H9 (cell line): ENCODE measurements at regions not wholly inside any gene's neighbourhood (a gene's known extent, or its start where the extent isn't known, plus 50 kb on each side); places are given as distances from the start of the nearest gene placed in this dataset.

Source experiments
- DNase-seq: peaks from one replicate; pipeline ENCODE4 v3.0.0-alpha.2; 2017
- H2AFZ ChIP-seq: one replicate; pipeline ENCODE4 v1.6.1; 2013; ENCODE audit warnings: mild to moderate bottlenecking, low read length, control low read depth, moderate library complexity
- H2AK5ac ChIP-seq: 2 replicates; pipeline ENCODE4 v1.6.1; 2013; ENCODE audit warnings: low read length, control low read depth, mixed read lengths; ENCODE audit not compliant: insufficient read length
- H2BK120ac ChIP-seq: one replicate; pipeline ENCODE4 v1.6.1; 2013; ENCODE audit warnings: low read depth, mild to moderate bottlenecking, low read length, control low read depth, inconsistent platforms; ENCODE audit not compliant: poor library complexity, severe bottlenecking
- H2BK12ac ChIP-seq: 2 replicates; pipeline ENCODE4 v1.6.1; 2013; ENCODE audit warnings: low read length, control low read depth, mixed read lengths, low read depth; ENCODE audit not compliant: insufficient read length
- H2BK15ac ChIP-seq: 2 replicates; pipeline ENCODE4 v1.6.1; 2013; ENCODE audit warnings: low read depth, low read length, control low read depth
- H2BK20ac ChIP-seq: one replicate; pipeline ENCODE4 v1.6.1; 2013; ENCODE audit warnings: low read depth, mild to moderate bottlenecking, low read length, control low read depth, inconsistent platforms; ENCODE audit not compliant: poor library complexity, severe bottlenecking
- H2BK5ac ChIP-seq: 2 replicates; pipeline ENCODE4 v1.6.1; 2013; ENCODE audit warnings: low read length, control low read depth, mixed read lengths; ENCODE audit not compliant: insufficient read length
- H3K14ac ChIP-seq: 2 replicates; pipeline ENCODE4 v1.6.1; 2013; ENCODE audit warnings: low read length, control low read depth; ENCODE audit not compliant: insufficient read depth
- H3K18ac ChIP-seq: 2 replicates; pipeline ENCODE4 v1.6.1; 2013; ENCODE audit warnings: low read depth, mild to moderate bottlenecking, mixed read lengths, low read length, control low read depth; ENCODE audit not compliant: insufficient read length
- H3K23ac ChIP-seq: 2 replicates; pipeline ENCODE4 v1.6.1; 2013; ENCODE audit warnings: low read length, control low read depth, mixed read lengths, low read depth; ENCODE audit not compliant: insufficient read length
- H3K23me2 ChIP-seq: 2 replicates; pipeline ENCODE4 v1.6.1; 2013; ENCODE audit warnings: low read depth, mild to moderate bottlenecking, mixed read lengths, low read length, control low read depth; ENCODE audit not compliant: insufficient read length, poor library complexity, severe bottlenecking
- H3K27ac ChIP-seq: 2 replicates; pipeline ENCODE4 v1.5.1; 2013; ENCODE audit warnings: low read length, control low read depth, mixed read lengths, low read depth; ENCODE audit not compliant: insufficient read length
- H3K27me3 ChIP-seq: 2 replicates; pipeline ENCODE4 v1.6.1; 2013; ENCODE audit warnings: low read length, control low read depth, inconsistent platforms; ENCODE audit not compliant: insufficient read depth
- H3K4ac ChIP-seq: 2 replicates; pipeline ENCODE4 v1.6.1; 2013; ENCODE audit warnings: low read depth, mild to moderate bottlenecking, control low read depth, inconsistent platforms, low read length, moderate library complexity
- H3K4me1 ChIP-seq: 2 replicates; pipeline ENCODE4 v1.6.1; 2013; ENCODE audit warnings: low read length, control low read depth, inconsistent platforms; ENCODE audit not compliant: insufficient read depth
- H3K4me2 ChIP-seq: 2 replicates; pipeline ENCODE4 v1.6.1; 2013; ENCODE audit warnings: low read length, control low read depth, mixed read lengths; ENCODE audit not compliant: insufficient read length, insufficient read depth
- H3K56ac ChIP-seq: 2 replicates; pipeline ENCODE4 v1.6.1; 2013; ENCODE audit warnings: low read depth, mild to moderate bottlenecking, mixed read lengths, low read length, control low read depth; ENCODE audit not compliant: insufficient read length
- H3K79me1 ChIP-seq: 2 replicates; pipeline ENCODE4 v1.6.1; 2013; ENCODE audit warnings: low read depth, mild to moderate bottlenecking, moderate library complexity, low read length, control low read depth, inconsistent platforms; ENCODE audit not compliant: insufficient read depth, poor library complexity, severe bottlenecking
- H3K79me2 ChIP-seq: 2 replicates; pipeline ENCODE4 v1.6.1; 2013; ENCODE audit warnings: low read length, control low read depth, inconsistent platforms; ENCODE audit not compliant: insufficient read depth
- H3K9ac ChIP-seq: 2 replicates; pipeline ENCODE4 v1.6.1; 2013; ENCODE audit warnings: low read length, control low read depth, mixed read lengths; ENCODE audit not compliant: insufficient read length; ENCODE audit errors: extremely low read depth
- H3K9me3 ChIP-seq: one replicate; pipeline ENCODE4 v1.6.1; 2013; ENCODE audit warnings: low read depth, low read length, inconsistent platforms; ENCODE audit not compliant: control insufficient read depth
- H3T11ph ChIP-seq: one replicate; pipeline ENCODE4 v1.6.1; 2013; ENCODE audit warnings: mild to moderate bottlenecking, low read length, control low read depth, inconsistent platforms
- H4K20me1 ChIP-seq: one replicate; pipeline ENCODE4 v1.6.1; 2013; ENCODE audit not compliant: control insufficient read depth, insufficient read length, insufficient read depth
- H4K5ac ChIP-seq: 2 replicates; pipeline ENCODE4 v1.6.1; 2013; ENCODE audit warnings: low read depth, mild to moderate bottlenecking, mixed read lengths, low read length, control low read depth; ENCODE audit not compliant: insufficient read length
- H4K8ac ChIP-seq: replicated peaks from 2 replicates; pipeline ENCODE4 v1.6.1; 2013; ENCODE audit warnings: low read length, control low read depth, mixed read lengths, low read depth; ENCODE audit not compliant: insufficient read length
- H4K91ac ChIP-seq: 2 replicates; pipeline ENCODE4 v1.6.1; 2013; ENCODE audit warnings: low read depth, mild to moderate bottlenecking, moderate library complexity, mixed read lengths, low read length, control low read depth; ENCODE audit not compliant: insufficient read length
- H3K27ac Mint-ChIP-seq, 3 experiments: 2 replicates in 2 of 3; 3 replicates in 1 of 3; pipeline ENCODE4 v1.8.0; 2020 to 2021; ENCODE audit warnings: mixed read lengths in 3 of 3, mild to moderate bottlenecking in 1 of 3, moderate library complexity in 1 of 3
- H3K27me3 Mint-ChIP-seq: 2 replicates; pipeline ENCODE4 v1.8.0; 2021; ENCODE audit warnings: low read depth, mild to moderate bottlenecking, moderate library complexity, mixed read lengths
- H3K36me3 Mint-ChIP-seq, 3 experiments: 2 replicates in 2 of 3; 3 replicates in 1 of 3; pipeline ENCODE4 v1.8.0; 2020 to 2021; ENCODE audit warnings: low read depth in 3 of 3, mixed read lengths in 3 of 3; ENCODE audit not compliant: insufficient read depth in 1 of 3
- H3K4me1 Mint-ChIP-seq, 2 experiments: 2 replicates each; pipeline ENCODE4 v1.8.0; 2020; ENCODE audit warnings: mixed read lengths in 2 of 2
- H3K4me3 Mint-ChIP-seq, 2 experiments: 2 replicates in 1 of 2; 3 replicates in 1 of 2; pipeline ENCODE4 v1.8.0; 2020 to 2021; ENCODE audit warnings: mild to moderate bottlenecking in 2 of 2, mixed read lengths in 2 of 2, moderate library complexity in 1 of 2
- H3K9me3 Mint-ChIP-seq, 2 experiments: 2 replicates in 1 of 2; 3 replicates in 1 of 2; pipeline ENCODE4 v1.8.0; 2020; ENCODE audit warnings: mild to moderate bottlenecking in 2 of 2, mixed read lengths in 2 of 2, moderate library complexity in 1 of 2
- WGBS: extraction: QIAGEN DNeasy Blood & Tissue Kit; methylation state at CpG from one replicate; pipeline ENCODE4 v1.1.7; 2013; ENCODE audit warnings: missing lambda C conversion rate, low lambda C conversion rate, mixed read lengths; ENCODE audit not compliant: insufficient read length; ENCODE audit errors: extremely low coverage; 5-methylcytosine and 5-hydroxymethylcytosine counted together
- TF ChIP-seq, protein P1 (sequence below): fragments of 200-600 bp; sonication (generic); conservative IDR thresholded peaks from 3 replicates; pipeline ENCODE4 v1.8.0; 2021; ENCODE audit warnings: antibody characterized with exemption, mild to moderate bottlenecking

DNA sequence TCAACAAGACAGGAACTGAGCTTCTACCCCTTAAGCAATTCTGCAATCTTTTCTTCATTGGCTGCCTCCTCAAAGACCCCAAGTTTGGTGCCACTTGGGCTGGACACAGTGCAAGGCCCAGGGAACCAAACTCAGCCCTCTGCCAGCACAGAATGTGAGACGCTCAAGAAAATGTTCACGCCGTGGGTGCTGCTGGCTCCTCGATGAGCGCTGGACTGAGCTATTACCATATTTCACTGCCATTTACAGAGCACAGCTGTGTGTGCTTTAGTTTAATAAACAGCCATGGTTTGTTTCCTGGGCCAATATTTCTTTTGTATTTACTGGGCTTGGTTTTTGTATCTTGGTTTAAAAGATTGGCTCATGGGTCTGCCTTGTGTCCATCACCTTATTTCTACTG is 138.8 kb upstream of the VSTM2B start:
- H3K23me2 ChIP-seq = no peaks in the 10 kb centered on the region
- H3K36me3 Mint-ChIP-seq = peaks cover 6 to 15% (median 7%) of the 10 kb centered on the region in 3 experiments; a peak in 5 of 7 replicates
- H3K56ac ChIP-seq = no peak overlapping the region
- H3K27me3 Mint-ChIP-seq = no peaks in the 10 kb centered on the region; the same call in none of the 2 replicates
- no peak overlapping the region for H2AFZ ChIP-seq
- H3K79me1 ChIP-seq = no peaks in the 10 kb centered on the region
- H3K23ac ChIP-seq = no peak overlapping the region
- no peaks in the 10 kb centered on the region for H3K4me1 ChIP-seq
- H2BK120ac ChIP-seq = no peak overlapping the region
- H3K4me3 Mint-ChIP-seq = no peak overlapping the region
- no peak overlapping the region for H3K4ac ChIP-seq
- H3K27me3 ChIP-seq = no peaks in the 10 kb centered on the region
- H3K4me2 ChIP-seq = no peak overlapping the region
- H3K27ac ChIP-seq = no peak overlapping the region
- no peak for DNase-seq
- no peak overlapping the region for H2BK5ac ChIP-seq
- H4K91ac ChIP-seq = no peak overlapping the region
- no peak overlapping the region for H3T11ph ChIP-seq
- H3K9me3 ChIP-seq = no peaks in the 10 kb centered on the region
- no peak overlapping the region; a peak in 1 of 7 replicates for H3K27ac Mint-ChIP-seq
- WGBS = no CpG with 5 or more reads among the region's 5 CpGs
- TF ChIP-seq, protein P1, sequence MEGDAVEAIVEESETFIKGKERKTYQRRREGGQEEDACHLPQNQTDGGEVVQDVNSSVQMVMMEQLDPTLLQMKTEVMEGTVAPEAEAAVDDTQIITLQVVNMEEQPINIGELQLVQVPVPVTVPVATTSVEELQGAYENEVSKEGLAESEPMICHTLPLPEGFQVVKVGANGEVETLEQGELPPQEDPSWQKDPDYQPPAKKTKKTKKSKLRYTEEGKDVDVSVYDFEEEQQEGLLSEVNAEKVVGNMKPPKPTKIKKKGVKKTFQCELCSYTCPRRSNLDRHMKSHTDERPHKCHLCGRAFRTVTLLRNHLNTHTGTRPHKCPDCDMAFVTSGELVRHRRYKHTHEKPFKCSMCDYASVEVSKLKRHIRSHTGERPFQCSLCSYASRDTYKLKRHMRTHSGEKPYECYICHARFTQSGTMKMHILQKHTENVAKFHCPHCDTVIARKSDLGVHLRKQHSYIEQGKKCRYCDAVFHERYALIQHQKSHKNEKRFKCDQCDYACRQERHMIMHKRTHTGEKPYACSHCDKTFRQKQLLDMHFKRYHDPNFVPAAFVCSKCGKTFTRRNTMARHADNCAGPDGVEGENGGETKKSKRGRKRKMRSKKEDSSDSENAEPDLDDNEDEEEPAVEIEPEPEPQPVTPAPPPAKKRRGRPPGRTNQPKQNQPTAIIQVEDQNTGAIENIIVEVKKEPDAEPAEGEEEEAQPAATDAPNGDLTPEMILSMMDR = no peak
- no peak overlapping the region for H2BK20ac ChIP-seq
- H2BK12ac ChIP-seq = no peak overlapping the region
- H3K79me2 ChIP-seq = no peaks in the 10 kb centered on the region
- H3K9ac ChIP-seq = no peak overlapping the region
- no peak overlapping the region for H4K8ac ChIP-seq
- no peaks in the 10 kb centered on the region for H4K20me1 ChIP-seq
- H4K5ac ChIP-seq = no peak overlapping the region
- no peak overlapping the region for H2AK5ac ChIP-seq
- no peak overlapping the region for H3K18ac ChIP-seq
- H3K14ac ChIP-seq = no peak overlapping the region
- H3K4me1 Mint-ChIP-seq = peaks cover 18 to 26% of the 10 kb centered on the region in 2 experiments
- H2BK15ac ChIP-seq = no peak overlapping the region
- peaks cover 15% of the 10 kb centered on the region in 2 experiments for H3K9me3 Mint-ChIP-seq
